GM23338 (cell line): ENCODE measurements at regions not wholly inside any gene's neighbourhood (a gene's known extent, or its start where the extent isn't known, plus 50 kb on each side); places are given as distances from the start of the nearest gene placed in this dataset.

Experiments
- ATAC-seq: fragments of 200-7000 bp; cut with Tn5 transposase; 3 replicates; pipeline ENCODE4 v1.9.1; 2020
- DNase-seq: peaks from one replicate; pipeline ENCODE4 v3.0.0-alpha.2; 2015; ENCODE audit warnings: low spot score
- H2AFZ ChIP-seq: fragments of 200-600 bp; sonication (generic); 2 replicates; pipeline ENCODE4 v1.8.0; 2016; ENCODE audit warnings: antibody characterized with exemption, mild to moderate bottlenecking, moderate library complexity
- H3F3A ChIP-seq: fragments of 200-600 bp; sonication (generic); replicated peaks from 2 replicates; pipeline ENCODE4 v1.8.0; 2017; ENCODE audit warnings: antibody characterized with exemption, mixed run types, low read depth
- H3K27ac ChIP-seq: fragments of 200-600 bp; sonication (generic); 2 replicates; pipeline ENCODE4 v1.6.1; 2016; ENCODE audit warnings: low read depth
- H3K27me3 ChIP-seq: fragments of 200-600 bp; sonication (generic); 2 replicates; pipeline ENCODE4 v1.8.0; 2016; ENCODE audit warnings: mild to moderate bottlenecking, mixed run types, moderate library complexity; ENCODE audit not compliant: insufficient read depth
- H3K36me3 ChIP-seq: fragments of 200-600 bp; sonication (generic); 2 replicates; pipeline ENCODE4 v1.8.0; 2016; ENCODE audit warnings: mild to moderate bottlenecking; ENCODE audit not compliant: insufficient read depth
- H3K4me1 ChIP-seq: fragments of 200-600 bp; sonication (generic); 2 replicates; pipeline ENCODE4 v1.8.0; 2016; ENCODE audit warnings: mild to moderate bottlenecking, moderate library complexity; ENCODE audit not compliant: insufficient read depth
- H3K4me2 ChIP-seq: fragments of 200-600 bp; sonication (generic); 2 replicates; pipeline ENCODE4 v1.7.1; 2017; ENCODE audit warnings: mixed run types
- H3K4me3 ChIP-seq: fragments of 200-600 bp; sonication (generic); 2 replicates; pipeline ENCODE4 v1.6.1; 2016; ENCODE audit warnings: mixed run types
- H3K79me2 ChIP-seq: fragments of 200-600 bp; sonication (generic); replicated peaks from 2 replicates; pipeline ENCODE4 v1.8.0; 2017; ENCODE audit warnings: mild to moderate bottlenecking; ENCODE audit not compliant: insufficient read depth
- H3K9me2 ChIP-seq: fragments of 200-600 bp; sonication (generic); 2 replicates; pipeline ENCODE4 v1.8.0; 2017; ENCODE audit not compliant: insufficient read depth
- H4K20me1 ChIP-seq: fragments of 200-600 bp; sonication (generic); replicated peaks from 2 replicates; pipeline ENCODE4 v1.8.0; 2017; ENCODE audit warnings: mild to moderate bottlenecking; ENCODE audit not compliant: insufficient read depth
- H3K27ac Mint-ChIP-seq: 2 replicates; pipeline ENCODE4 v1.8.0; 2020; ENCODE audit warnings: inconsistent platforms, mild to moderate bottlenecking, moderate library complexity, mixed read lengths
- H3K27me3 Mint-ChIP-seq: 3 replicates; pipeline ENCODE4 v1.8.0; 2022; ENCODE audit warnings: low read depth, mild to moderate bottlenecking, moderate library complexity, mixed read lengths, inconsistent platforms; ENCODE audit not compliant: insufficient read depth, poor library complexity
- H3K36me3 Mint-ChIP-seq: 3 replicates; pipeline ENCODE4 v1.8.0; 2021; ENCODE audit warnings: low read depth, mild to moderate bottlenecking, inconsistent platforms, moderate library complexity, mixed read lengths
- H3K4me1 Mint-ChIP-seq: 3 replicates; pipeline ENCODE4 v1.8.0; 2020; ENCODE audit warnings: mild to moderate bottlenecking, inconsistent platforms, mixed read lengths
- H3K4me3 Mint-ChIP-seq: 3 replicates; pipeline ENCODE4 v1.8.0; 2021; ENCODE audit warnings: moderate library complexity, mild to moderate bottlenecking, inconsistent platforms, mixed read lengths
- H3K9me3 Mint-ChIP-seq: 3 replicates; pipeline ENCODE4 v1.8.0; 2020; ENCODE audit warnings: moderate library complexity, mild to moderate bottlenecking, inconsistent platforms, mixed read lengths
- CREB1 ChIP-seq: fragments of 250-450 bp; sonication (Bioruptor Pico); IDR thresholded peaks from 2 replicates; pipeline ENCODE4 v1.5.0; 2020; ENCODE audit warnings: low read depth, mild to moderate bottlenecking, moderate library complexity
- CTCF ChIP-seq, 2 experiments: fragments of 200-600 bp in 1 of 2; sonication (generic) in 1 of 2; conservative IDR thresholded peaks; 2 replicates each; pipeline versions ENCODE4 v1.5.1 to v1.6.1; 2016 to 2017; ENCODE audit warnings: antibody characterized with exemption in 2 of 2, low read depth in 2 of 2, mild to moderate bottlenecking in 2 of 2, moderate library complexity in 1 of 2
- EZH2 ChIP-seq: fragments of 200-600 bp; sonication (generic); IDR thresholded peaks from one replicate; pipeline ENCODE4 v1.8.0; 2017; ENCODE audit warnings: antibody characterized with exemption, mild to moderate bottlenecking, low read depth; ENCODE audit not compliant: unreplicated experiment
- EZH2phosphoT487 ChIP-seq: fragments of 200-600 bp; sonication (generic); IDR thresholded peaks from one replicate; pipeline ENCODE4 v1.8.1; 2018; ENCODE audit warnings: antibody characterized with exemption; ENCODE audit not compliant: unreplicated experiment
- JUNB ChIP-seq: IDR thresholded peaks from one replicate; pipeline ENCODE4 v1.6.1; 2016; ENCODE audit warnings: antibody characterized with exemption; ENCODE audit not compliant: unreplicated experiment
- POLR2AphosphoS5 ChIP-seq: IDR thresholded peaks from 2 replicates; pipeline ENCODE4 v1.6.1; 2016; ENCODE audit warnings: antibody characterized with exemption, low read depth
- STAT1 ChIP-seq: IDR thresholded peaks from one replicate; pipeline ENCODE4 v1.6.1; 2016; ENCODE audit warnings: antibody characterized with exemption; ENCODE audit not compliant: unreplicated experiment
- ZNF114 ChIP-seq: fragments of 250-450 bp; sonication (Bioruptor Pico); IDR thresholded peaks from 2 replicates; pipeline ENCODE4 v1.5.0; 2020; ENCODE audit warnings: mild to moderate bottlenecking, moderate library complexity
- ZNF462 ChIP-seq: fragments of 250-450 bp; sonication (Bioruptor Pico); IDR thresholded peaks from 2 replicates; pipeline ENCODE4 v1.5.0; 2020; ENCODE audit warnings: mild to moderate bottlenecking, moderate library complexity
- TF ChIP-seq, protein P1 (sequence below): IDR thresholded peaks from one replicate; pipeline ENCODE4 v1.6.1; 2018; ENCODE audit warnings: antibody characterized with exemption; ENCODE audit not compliant: unreplicated experiment

DNA sequence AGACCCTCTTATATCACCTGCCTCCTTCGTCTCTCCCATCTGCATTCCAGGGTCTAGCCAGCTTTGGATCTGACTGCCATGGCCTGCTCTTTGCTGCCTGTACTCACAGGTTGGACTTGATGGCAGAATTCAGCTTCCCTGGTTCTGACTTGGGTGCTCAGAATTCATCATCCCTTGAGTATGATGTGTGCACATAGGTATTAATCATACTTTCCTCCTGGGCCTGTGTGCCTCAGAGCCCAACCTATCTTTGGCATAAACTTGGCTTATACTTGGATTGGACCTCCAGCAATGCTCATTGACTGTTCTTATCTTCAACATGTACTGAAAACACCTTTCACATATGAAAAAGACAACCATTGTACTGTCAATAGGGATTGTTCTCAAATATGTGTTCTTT, 70.7 kb upstream of the LMNTD1 start (continued):
- TF ChIP-seq, protein P1, sequence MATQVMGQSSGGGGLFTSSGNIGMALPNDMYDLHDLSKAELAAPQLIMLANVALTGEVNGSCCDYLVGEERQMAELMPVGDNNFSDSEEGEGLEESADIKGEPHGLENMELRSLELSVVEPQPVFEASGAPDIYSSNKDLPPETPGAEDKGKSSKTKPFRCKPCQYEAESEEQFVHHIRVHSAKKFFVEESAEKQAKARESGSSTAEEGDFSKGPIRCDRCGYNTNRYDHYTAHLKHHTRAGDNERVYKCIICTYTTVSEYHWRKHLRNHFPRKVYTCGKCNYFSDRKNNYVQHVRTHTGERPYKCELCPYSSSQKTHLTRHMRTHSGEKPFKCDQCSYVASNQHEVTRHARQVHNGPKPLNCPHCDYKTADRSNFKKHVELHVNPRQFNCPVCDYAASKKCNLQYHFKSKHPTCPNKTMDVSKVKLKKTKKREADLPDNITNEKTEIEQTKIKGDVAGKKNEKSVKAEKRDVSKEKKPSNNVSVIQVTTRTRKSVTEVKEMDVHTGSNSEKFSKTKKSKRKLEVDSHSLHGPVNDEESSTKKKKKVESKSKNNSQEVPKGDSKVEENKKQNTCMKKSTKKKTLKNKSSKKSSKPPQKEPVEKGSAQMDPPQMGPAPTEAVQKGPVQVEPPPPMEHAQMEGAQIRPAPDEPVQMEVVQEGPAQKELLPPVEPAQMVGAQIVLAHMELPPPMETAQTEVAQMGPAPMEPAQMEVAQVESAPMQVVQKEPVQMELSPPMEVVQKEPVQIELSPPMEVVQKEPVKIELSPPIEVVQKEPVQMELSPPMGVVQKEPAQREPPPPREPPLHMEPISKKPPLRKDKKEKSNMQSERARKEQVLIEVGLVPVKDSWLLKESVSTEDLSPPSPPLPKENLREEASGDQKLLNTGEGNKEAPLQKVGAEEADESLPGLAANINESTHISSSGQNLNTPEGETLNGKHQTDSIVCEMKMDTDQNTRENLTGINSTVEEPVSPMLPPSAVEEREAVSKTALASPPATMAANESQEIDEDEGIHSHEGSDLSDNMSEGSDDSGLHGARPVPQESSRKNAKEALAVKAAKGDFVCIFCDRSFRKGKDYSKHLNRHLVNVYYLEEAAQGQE, result no peak

DNA sequence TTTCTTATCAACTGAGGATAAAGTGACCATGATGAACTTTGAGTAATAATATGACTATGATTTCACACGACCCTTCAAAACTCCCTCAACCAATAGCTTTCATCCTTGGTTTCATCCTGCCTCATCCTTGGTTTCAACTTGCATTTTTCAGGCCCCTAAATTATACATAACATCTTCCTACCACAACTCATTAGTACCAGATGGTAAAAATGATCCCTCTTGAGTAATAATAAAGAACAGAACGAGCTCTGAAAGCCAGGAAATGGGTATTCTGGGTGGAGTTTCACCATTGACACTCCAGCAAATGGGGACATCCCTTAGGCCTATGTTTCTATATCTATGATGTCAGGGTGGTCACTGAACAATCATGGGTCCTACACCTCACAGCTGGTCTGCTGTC, 72.1 kb upstream of the LMNTD1 start:
- no peaks in the 10 kb centered on the region for H3K9me3 Mint-ChIP-seq
- DNase-seq, result no peak
- H3K36me3 Mint-ChIP-seq, result no peaks in the 10 kb centered on the region
- H3K79me2 ChIP-seq, result no peaks in the 10 kb centered on the region
- H3K4me3 ChIP-seq, result no peak overlapping the region
- H3K27ac Mint-ChIP-seq, result no peak overlapping the region
- no peak for ATAC-seq
- H4K20me1 ChIP-seq, result no peaks in the 10 kb centered on the region
- H3K27me3 Mint-ChIP-seq, result peaks cover 2% of the 10 kb centered on the region
- no peak overlapping the region for H2AFZ ChIP-seq
- no peak overlapping the region for H3K4me3 Mint-ChIP-seq
- H3K27me3 ChIP-seq, result no peaks in the 10 kb centered on the region
- no peaks in the 10 kb centered on the region for H3K4me1 ChIP-seq
- no peaks in the 10 kb centered on the region for H3F3A ChIP-seq
- no peak overlapping the region for H3K27ac ChIP-seq
- no peak overlapping the region for H3K4me2 ChIP-seq
- no peaks in the 10 kb centered on the region for H3K36me3 ChIP-seq
- H3K9me2 ChIP-seq, result peaks cover 12% of the 10 kb centered on the region
- H3K4me1 Mint-ChIP-seq, result peaks cover 4% of the 10 kb centered on the region; the same call in 1 of the 3 replicates
- TF ChIP-seq EZH2phosphoT487 (no peak), CREB1 (no peak), ZNF462 (CRISPR knock-in tag) (no peak), ZNF114 (no peak), STAT1 (no peak), CTCF (conservative IDR thresholded peaks at IDR 0.05; ENCODE audit: low read depth in 2 of 2) (no peak), JUNB (no peak), EZH2 (no peak), POLR2AphosphoS5 (no peak)
- TF ChIP-seq, protein P1, result no peak
